Stimulated activated CD8-positive, alpha-beta memory T cell treated with anti-CD3 and anti-CD28 coated beads, Interleukin-7, amount 100 ng/mL, for 48 hours (primary cell): ENCODE measurements at regions not wholly inside any gene's neighbourhood (a gene's known extent, or its start where the extent isn't known, plus 50 kb on each side); places are given as distances from the start of the nearest gene placed in this dataset.
A peak's percentile ranks its signal among the peaks of the same experiment; 100 is the strongest.
"Not testable (repeated sequence)": the region's sequence is repeated elsewhere in the genome, so short reads cannot be mapped to it uniquely, and the experiment has no call there.

Experiments used
- DNase-seq, 2 donors: peaks; one replicate each; pipeline ENCODE4 v3.0.0-alpha.2; 2020; ENCODE audit warnings: low read depth in 1 of 2; ENCODE audit errors: extremely low read depth in 1 of 2

DNA sequence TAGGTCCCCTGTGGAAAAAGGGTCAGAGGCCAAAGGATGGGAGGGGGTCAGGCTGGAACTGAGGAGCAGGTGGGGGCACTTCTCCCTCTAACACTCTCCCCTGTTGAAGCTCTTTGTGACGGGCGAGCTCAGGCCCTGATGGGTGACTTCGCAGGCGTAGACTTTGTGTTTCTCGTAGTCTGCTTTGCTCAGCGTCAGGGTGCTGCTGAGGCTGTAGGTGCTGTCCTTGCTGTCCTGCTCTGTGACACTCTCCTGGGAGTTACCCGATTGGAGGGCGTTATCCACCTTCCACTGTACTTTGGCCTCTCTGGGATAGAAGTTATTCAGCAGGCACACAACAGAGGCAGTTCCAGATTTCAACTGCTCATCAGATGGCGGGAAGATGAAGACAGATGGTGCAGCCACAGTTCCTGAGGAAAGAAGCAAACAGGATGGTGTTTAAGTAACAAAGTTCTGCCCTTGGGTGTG, 165.8 kb downstream of the RPIA start:
- DNase-seq: no peak

DNA sequence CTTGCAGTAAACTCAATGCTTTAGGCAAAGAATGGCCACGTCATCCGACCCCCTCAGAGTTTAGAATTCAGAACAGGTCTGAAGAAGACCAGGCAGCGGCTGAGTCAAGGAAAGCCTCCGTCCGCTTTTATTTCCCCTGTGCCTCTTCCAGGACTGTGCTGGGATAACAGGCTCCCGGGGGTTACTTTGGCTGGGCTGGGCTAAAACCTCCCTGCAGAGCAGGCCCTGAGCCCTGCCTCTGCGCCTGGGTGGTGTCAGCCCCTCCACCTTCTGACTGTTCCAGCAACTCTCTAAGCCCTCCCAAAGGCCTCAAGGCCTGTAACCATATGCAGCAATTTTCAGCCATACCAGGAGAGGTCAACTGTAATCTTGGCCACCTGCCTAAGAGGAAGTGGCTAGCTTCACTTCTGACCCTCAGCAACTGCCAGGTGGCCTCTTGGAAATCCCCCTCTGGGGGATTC, 166.5 kb downstream of the RPIA start:
- DNase-seq: no peak

DNA sequence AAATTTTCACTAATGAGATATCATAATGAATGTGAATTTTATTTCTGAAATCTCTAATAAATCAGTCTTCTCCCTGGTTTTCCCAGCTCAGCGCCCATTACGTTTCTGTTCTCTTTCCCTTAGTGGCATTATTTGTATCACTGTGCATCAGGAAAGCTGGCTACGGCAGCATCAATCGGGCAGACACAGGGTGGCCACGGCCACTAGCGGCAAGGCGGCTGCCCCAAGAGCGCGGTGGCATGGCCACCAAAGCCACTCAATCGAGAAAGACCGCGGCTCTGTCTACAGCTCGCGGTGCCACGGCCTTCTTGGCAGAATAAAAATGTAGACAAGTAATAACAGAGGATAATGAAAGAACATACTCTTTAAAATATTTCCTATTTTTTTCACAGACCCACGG, 168.0 kb downstream of the RPIA start:
- no peak for DNase-seq

DNA sequence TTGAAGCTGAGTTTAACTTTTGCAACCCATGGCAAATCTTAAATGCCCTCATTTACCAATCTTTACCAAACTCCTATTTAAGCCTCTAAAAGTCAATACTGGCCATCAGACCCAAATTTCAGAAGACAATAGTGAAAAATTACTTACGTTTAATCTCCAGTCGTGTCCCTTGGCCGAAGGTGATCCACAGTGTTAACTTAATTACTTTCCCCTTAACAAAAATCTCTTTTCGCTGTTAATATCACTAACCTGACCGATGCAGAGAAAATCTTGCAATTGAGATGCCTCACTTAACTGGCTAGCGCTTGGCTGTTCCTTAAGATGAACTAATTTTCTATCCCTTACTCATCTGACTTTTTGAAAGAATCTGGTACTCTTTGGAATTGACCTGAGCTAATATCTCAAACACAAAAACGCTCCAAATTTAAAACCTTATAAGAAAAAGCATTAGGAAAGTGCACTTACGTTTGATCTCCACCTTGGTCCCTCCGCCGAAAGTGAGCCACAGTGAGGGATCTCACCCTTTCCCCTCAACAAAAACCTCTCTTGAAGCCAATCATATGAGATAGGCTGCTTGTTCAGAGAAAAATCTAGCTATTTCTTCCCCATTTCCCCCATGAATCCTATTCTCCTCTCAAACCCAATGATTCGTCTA, 169.1 kb downstream of the RPIA start:
- no peak for DNase-seq

DNA sequence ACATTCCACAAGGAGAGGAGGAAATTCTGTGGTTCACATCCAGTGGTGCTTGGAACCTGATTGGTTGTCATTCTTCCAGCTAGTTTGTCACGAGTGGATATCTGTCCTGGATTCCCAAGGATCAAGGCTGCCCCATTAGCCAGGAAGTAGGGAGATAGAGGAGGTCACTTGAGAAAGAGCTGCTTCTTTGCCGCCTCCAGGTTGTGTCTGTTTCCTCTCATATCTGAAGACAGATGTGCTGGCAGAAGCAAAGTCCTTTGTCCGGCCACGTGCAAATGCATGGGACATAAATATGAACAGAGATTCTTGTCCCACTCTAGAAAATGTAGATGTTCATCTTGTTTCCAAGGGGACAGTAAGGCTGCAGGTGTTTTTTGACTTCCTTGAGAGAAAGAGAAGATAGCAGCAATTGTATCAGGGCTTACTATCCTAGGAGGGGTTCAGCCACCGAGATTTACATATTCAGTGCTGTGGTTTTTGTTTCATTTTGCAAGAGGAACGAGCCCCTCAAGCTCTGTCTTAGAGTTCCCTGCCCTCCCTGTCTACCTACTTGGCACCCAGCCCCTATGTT, 174.4 kb downstream of the RPIA start:
- DNase-seq: no peak

DNA sequence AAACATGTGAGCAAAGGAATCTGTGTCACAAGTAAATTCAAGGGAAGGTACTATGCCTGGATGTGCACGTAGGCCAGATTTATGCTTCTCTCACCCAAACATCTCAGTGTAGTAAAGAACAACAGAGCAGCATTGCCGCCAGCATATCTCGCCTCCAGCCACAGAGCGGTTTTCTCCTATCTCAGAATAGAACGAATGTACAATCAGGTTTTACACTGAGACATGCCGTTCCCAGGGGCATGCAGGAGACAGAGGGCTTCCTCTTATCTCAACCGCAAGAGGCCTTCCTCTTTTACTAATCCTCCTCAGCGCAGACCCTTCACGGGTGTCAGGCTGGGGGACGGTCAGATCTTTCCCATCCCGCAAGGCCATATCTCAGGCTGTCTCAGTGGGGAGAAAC, 175.3 kb downstream of the RPIA start:
- DNase-seq: no peak

DNA sequence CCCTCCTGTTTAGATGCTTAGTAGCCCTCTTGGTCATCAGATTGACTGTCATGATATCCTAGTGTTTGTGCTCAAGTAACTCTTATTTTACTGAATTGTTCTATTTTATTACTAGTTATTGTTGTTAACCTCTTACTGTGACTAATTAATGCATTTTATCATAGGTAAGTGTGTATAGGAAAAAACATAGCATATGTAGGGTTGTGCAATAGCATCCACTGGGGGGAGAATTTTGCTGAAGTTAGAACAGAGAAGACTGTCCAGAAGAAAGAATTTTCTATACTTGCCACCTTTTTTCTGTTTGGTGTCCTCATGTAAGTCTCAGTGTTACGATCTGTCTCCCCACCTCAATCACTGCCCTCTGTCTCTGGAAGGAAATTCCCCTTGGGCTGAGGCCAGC, 177.4 kb downstream of the RPIA start:
- DNase-seq: no peak

DNA sequence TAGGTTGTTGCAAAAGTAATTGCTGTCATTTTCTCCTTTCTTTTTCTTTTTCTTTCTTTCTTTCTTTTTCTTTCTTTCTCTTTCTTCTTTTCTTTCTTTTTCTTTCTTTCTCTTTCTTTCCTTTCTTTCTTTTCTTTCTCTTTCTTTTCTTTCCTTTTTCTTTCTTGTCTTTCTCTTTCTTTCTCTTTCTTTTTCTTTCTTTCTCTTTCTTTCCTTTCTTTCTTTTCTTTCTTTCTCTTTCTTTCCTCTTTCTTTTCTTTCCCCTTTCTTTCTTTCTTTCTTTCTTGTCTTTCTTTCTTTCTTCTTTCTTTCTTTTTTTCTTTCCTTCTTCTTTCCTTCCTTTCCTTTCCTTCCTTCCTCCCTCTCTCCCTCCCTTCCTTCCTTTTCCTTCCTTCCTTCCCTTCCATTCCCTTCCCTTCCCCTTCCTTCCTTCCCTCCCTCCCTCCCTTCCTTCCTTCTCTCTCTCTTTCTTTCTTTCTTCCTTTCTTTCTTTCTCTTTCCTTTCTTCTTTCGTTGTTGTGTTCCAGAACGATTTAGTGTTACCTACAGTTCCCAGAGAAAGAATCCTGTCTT, 178.9 kb downstream of the RPIA start:
- no peak for DNase-seq

DNA sequence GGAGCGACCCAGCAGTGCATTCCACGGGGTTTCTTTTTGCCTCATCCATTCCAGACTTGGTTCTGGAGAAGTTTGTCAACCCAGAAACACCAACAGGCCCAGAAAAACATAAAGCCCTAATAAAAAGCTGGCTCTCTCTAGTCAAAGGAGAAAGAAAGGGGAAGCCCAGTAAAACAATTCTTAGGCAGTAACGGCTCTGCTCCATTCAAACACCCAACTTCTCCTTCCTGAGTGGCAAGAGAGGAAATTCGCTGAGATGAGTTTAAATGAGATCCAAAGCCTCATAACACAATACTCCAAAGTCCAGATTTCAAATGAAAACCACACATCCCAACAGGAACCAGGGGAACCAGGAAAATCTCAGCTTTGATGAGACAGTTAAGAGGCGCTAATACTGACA, 179.9 kb downstream of the RPIA start:
- no peak for DNase-seq

DNA sequence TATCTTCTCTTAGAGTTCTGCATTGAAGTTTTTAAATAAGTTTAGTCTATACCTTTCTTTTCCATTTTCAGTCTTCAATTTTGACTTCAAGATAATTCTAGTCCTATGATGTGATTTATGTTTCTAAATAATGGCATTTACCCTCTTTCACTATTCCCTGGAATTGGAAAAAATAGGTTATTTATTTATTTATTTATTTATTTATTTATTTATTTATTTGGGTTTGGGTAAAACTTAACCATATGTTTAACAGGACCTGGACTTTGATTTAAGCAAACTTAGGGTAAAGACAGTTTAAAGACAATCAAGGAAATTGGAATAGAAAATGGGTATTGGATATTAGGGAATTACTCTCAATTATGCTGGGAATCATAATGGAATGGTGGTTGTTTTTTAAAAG, 182.1 kb downstream of the RPIA start:
- no peak for DNase-seq

DNA sequence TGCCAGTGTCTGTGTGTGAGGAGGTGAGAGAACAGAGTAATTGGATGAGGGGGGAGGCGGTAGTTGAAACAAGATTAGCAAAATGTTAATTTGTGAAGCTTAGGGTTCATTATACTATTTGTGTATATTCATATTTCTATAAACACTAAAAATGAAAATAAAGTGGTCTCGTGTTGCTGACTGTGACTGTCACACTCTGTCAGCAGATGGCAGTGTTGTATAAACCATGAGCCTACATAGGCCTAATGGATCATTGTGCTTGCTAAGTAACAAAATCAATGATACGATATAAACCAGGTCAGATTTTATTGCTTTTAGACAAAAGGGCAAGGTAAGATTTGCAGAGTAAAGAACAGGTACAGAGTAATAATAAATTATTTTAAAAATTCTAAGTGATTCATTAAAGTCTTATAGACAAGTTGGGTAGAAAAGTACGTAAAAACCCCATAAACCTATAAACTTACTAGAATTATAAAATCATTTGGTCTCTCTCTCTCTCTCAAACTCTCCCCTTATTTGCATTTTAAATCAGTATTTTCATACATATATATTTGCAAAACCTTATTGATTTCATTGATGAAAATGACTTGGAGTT, 182.7 kb downstream of the RPIA start:
- DNase-seq: peak in 1 of 2 donors; percentile 18

DNA sequence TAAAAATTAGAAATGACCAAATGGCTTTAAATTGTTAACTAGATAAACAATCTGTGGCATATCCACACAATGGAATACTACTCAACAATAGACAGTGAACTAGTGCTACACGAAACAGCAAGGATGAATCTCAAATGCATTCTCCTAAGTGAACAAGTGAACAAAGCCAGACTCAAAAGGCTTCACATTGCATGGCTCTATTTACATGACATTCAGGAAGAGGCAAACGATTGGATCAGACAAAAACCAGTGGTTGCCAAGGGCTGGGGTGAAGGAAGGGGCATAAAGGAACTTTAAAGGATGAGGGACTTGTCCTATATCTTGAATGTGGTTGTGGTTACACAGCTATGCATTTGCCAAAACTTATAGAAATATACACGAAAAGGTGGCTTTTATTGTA, 184.3 kb downstream of the RPIA start:
- DNase-seq: no peak

DNA sequence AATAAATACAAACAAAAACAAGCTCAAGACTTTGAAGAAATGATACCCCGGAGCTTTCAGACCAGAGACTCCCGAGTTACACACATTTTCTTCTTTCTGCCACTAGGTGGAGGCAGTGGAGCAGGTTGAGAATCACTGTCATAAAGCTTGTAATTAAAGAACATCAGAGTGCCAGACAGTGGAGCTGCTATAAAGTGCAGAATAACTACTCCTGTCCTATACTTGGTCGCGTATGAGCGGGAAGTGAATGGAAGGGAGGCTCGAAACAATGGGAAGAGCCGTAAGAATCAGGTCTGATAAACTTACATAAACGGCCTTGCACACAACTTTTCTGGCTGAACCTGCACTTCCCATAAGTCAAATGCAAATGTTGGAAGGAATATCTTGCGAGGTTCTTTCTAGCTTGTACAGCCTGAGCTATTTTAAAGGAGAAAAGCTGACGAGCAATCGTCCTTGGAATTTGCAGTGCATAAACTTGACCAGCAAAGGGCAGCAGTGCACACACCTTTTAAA, 189.0 kb downstream of the RPIA start:
- no peak for DNase-seq

DNA sequence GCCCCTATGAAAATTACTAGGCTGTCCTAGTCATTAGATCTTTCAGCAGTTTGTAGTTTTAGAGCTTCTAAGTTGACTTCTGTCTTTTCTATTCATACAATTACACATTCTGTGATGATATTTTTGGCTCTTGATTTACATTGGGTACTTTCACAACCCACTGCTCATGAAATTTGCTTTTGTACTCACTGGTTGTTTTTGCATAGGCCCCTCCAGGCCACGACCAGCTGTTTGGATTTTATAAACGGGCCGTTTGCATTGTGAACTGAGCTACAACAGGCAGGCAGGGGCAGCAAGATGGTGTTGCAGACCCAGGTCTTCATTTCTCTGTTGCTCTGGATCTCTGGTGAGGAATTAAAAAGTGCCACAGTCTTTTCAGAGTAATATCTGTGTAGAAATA, 193.8 kb downstream of the RPIA start:
- no peak for DNase-seq

DNA sequence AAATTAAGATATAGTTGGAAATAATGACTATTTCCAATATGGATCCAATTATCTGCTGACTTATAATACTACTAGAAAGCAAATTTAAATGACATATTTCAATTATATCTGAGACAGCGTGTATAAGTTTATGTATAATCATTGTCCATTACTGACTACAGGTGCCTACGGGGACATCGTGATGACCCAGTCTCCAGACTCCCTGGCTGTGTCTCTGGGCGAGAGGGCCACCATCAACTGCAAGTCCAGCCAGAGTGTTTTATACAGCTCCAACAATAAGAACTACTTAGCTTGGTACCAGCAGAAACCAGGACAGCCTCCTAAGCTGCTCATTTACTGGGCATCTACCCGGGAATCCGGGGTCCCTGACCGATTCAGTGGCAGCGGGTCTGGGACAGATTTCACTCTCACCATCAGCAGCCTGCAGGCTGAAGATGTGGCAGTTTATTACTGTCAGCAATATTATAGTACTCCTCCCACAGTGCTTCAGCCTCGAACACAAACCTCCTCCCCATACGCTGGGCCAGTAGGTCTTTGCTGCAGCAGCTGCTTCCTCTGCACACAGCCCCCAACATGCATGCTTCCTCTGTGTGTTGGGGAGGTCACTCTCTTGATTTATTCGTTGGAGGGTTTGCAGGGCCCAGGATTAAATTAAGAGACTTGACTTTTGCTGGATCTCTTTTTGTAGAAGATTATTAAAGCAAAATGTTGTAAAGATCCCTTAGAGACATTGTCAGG, 194.4 kb downstream of the RPIA start:
- no peak for DNase-seq

DNA sequence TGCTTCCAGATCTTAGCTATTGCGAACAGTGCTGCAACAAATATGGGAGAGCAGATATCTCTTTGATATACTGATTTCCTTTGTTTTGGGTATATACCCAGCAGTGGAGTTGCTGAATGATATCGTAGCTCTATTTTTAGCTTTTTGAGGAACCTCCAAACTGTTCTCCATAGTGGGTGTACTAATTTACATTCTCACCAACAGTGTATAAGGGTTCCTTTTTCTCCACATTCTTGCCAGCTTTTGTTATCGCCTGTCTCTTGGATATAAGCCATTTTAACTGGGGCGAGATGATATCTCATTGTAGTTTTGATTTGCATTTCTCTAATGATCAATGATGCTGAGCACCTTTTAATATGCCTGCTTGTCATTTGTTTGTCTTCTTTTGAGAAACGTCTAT, 196.0 kb downstream of the RPIA start:
- not testable (repeated sequence) for DNase-seq

DNA sequence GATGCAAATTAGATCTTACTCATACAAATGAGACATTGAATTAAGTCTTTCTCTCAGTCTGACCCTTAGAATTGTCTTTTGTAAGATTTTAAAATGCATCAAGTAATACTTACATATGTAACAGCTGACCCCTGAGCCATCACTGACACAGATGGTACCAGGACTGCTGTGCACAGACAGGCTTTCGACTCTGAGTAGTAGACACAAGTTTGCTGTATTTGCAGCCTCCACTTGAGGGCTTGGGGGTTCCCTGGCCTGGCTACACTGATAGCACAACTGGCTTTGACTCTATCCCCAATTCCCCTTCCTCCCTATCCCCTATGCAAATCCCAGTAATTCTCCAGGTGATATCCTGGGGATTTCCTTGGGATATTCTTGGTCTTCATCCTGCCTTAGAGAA, 200.7 kb downstream of the RPIA start:
- DNase-seq: no peak

DNA sequence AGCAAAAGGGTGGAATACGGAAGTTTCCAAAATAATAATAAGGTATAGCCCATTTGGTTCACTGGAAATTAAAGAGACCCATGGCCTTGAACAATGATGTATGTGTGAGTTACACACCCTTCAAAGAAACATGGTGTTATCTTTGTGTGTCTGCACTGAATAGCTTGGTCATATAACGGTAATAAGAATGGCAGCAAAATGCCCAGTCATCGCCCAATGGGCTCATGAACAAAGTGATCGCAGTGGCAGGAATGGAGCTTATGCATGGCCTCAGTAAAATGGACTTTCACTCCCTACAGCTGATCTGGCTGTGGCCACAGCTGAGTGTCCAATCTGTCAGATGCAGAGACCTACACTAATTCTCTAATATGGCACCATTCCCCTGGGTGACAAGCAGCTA, 201.3 kb downstream of the RPIA start:
- no peak for DNase-seq

DNA sequence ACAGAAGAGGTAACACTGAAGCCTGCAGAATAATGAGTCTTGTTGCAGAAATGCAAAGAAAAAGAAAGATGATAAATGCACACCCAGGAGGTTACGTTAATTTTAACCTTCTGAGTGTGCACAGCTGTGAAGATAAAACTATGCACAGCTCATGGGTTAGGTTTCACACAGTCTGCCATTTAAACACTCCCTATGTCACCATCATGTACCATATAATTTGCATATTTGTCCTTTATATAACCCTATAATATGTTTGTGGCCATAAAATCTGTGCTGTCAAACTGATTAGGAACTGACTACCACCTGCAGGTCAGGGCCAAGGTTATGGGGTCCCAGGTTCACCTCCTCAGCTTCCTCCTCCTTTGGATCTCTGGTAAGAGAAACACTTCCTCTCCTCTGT, 205.5 kb downstream of the RPIA start:
- no peak for DNase-seq

DNA sequence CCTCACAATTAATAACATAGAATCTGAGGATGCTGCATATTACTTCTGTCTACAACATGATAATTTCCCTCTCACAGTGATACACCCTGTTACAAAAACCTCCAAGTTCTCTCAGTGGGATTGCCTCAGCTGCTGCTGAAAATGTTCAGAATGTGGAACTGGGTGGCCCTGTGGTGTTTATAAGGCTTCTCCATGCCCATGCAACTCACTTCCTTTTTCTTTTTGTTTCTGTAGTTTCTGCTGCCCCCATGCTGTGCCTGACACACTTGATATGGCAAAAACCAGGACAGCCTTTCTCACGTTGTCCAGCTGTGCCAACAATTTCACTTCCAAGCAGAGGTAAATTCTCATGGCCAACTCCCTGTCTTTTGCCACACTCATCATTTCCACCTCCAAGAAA, 206.2 kb downstream of the RPIA start:
- no peak for DNase-seq

DNA sequence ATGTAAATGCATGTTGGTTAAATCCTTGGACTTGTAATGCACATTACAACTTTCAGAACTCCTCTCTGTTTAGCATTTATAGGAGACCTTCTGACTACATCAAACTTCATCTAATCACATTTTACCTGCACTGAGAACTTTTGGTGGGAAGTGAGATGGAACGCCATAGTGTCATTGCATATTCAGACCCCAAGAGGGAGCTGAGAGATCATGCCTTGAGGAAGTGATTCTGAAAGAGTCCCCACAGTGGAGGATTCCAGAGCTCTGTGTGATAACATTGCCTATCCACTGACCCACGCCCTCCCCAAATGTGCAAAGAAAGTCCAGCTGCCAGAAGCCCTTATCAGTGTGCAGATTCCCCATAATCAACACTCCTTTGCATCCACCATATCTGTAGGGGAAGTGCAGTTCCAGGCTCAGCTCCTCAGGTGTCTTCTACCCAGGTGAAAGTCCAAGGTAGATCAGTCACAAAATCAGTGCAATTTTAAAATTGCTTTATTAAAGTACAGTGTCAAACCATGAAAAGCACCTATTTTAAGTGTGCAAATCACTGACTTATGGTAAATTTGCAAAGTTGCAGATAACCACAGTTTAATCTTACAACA, 212.4 kb downstream of the RPIA start:
- DNase-seq: no peak
